DMS153 treated with DMSO at 0.1 percent for 48 hours (cell line): ENCODE measurements at regions not wholly inside any gene's neighbourhood (a gene's known extent, or its start where the extent isn't known, plus 50 kb on each side); places are given as distances from the start of the nearest gene placed in this dataset.
"Not testable (repeated sequence)": the region's sequence is repeated elsewhere in the genome, so short reads cannot be mapped to it uniquely, and the experiment has no call there.

Source experiments
- DNase-seq: peaks from one replicate; lab custom pipeline; 2025; ENCODE audit not compliant: unreplicated experiment; lab: John Stamatoyannopoulos, UW

DNA sequence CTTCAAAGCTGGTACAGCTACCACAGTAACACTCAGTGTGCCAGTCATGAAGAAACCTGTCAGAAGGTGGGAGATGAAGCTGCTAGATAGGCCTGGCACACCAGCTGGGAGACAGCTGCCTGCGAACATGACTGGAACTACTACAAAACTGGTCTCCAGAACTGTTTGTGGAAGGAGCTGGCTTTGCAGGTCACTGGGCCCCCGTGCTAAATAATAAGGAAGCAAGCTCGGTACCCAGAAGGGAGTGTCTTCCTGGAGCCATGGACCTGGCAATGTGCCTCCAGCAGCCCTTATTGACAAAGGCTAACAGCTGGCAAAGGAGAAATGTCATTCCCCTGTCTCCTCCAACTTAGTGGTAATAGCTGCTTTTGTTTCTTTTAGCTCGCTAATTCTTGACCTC is 1217.6 kb upstream of the LRRN3 start:
- DNase-seq: no peak

- peak; percentile 50 for DNase-seq
These were observed 1211.6 kb upstream of the LRRN3 start for GRCh38 chr7:109879287-109879828.

- DNase-seq: no peak
These were observed 1200.3 kb upstream of the LRRN3 start for GRCh38 chr7:109890622-109891021.

- no peak for DNase-seq
These were observed 1197.7 kb upstream of the LRRN3 start for GRCh38 chr7:109893231-109893630.

DNA sequence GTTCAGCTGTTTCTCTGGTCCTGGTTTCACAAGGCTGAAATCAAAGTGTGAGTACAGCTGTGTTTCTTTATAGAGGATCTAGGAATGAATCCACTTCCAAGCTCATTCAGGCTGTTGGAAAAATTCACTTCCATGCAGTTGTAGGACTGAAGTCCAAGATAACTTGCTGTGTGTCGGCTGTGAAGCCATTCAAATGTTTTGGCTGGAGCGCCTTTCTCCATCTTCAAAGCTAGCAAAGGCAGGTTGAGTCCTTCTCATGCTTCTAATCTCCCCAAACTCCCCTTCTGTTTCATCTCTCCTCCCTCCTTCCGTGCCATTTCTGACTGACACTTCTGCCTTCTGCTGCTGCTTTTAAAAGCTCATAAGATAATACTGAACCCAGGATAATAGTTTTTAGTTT is 1195.4 kb upstream of the LRRN3 start:
- DNase-seq: no peak

GRCh38 chr7:109901926-109902325 is 1189.0 kb upstream of the LRRN3 start:
- DNase-seq: no peak

DNA sequence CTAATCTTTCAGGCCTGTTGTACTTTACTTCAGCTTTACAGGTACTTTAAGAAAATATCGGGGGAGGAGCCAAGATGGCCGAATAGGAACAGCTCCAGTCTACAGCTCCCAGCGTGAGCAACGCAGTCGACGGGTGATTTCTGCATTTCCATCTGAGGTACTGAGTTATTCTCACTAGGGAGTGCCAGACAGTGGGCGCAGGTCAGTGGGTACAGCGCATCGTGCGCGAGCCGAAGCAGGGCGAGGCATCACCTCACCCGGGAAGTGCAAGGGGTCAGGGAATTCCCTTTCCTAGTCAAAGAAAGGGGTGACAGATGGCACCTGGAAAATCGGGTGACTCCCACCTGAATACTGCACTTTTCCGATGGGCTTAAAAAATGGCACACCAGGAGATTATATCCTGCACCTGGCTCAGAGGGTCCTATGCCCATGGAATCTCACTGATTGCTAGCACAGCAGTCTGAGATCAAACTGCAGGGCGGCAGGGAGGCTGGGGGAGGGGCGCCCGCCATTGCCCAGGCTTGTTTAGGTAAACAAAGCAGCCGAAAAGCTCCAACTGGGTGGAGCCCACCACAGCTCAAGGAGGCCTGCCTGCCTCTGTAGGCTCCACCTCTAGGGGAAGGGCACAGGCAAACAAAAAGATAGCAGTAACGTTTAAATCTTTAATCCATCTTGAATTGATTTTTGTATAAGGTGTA is 1185.4 kb upstream of the LRRN3 start:
- not testable (repeated sequence) for DNase-seq

- DNase-seq: no peak
These were observed 1175.3 kb upstream of the LRRN3 start for GRCh38 chr7:109915670-109916069.

DNA sequence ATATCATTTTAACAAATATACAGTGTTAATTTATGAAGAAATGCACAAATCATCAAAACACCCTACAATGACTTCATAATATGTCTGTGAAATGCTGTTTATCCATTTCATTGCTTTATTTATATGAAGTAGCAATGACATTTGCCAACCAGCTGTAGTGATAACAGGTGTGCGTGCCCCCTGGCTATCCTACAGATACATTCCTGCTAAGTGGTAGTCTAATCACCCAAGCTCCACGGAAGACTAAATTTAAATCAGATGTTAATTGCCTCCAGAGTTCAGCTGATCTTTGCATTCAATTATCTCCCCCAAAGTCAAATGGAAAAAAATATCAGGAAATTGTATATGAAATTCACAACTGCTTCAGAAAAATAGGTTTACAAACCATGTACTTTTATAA is 1164.2 kb upstream of the LRRN3 start:
- DNase-seq: no peak

- no peak for DNase-seq
These were observed 1160.9 kb upstream of the LRRN3 start for GRCh38 chr7:109930049-109930448.

DNA sequence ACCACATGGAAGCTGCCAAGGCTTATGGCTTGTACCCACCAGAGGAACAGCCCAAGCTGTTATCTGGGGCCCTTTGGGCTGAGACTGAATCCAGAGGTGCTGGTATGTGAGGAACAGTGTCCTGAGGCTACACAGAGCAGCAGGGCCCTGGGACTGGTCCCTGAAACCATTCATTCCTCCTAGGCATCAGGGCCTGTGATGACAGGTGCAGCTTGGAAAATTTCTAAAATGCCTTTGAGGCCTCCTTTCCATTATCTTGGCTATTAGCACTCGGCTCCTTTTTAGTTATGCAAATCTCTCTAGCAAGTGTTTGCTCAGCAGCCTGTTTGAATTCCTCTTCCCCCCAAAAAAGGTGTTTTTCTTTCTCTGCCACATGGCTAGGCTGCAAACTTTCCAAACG is 1151.7 kb upstream of the LRRN3 start:
- no peak for DNase-seq

- no peak for DNase-seq
These were observed 1145.0 kb upstream of the LRRN3 start for GRCh38 chr7:109945820-109946518.

DNA sequence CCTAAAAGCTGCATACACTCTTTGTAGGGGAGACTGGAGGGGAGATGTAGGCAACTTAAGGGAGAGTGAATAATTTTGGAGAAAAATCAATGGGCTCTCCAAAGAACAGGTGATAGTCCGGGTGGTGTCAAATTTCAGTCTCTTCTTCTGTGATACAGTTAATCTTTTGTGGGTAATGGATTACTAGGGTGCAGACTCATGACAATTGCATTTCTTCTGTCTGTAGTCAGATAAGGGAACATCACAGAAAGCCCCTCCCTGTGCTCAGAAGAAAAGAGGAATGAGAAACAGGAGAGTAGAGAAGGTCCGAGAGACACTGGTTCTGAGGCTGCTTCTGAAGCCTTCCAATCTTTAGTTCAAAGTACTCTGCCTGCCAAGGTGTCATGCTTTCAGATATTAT is 1140.7 kb upstream of the LRRN3 start:
- no peak for DNase-seq

DNA sequence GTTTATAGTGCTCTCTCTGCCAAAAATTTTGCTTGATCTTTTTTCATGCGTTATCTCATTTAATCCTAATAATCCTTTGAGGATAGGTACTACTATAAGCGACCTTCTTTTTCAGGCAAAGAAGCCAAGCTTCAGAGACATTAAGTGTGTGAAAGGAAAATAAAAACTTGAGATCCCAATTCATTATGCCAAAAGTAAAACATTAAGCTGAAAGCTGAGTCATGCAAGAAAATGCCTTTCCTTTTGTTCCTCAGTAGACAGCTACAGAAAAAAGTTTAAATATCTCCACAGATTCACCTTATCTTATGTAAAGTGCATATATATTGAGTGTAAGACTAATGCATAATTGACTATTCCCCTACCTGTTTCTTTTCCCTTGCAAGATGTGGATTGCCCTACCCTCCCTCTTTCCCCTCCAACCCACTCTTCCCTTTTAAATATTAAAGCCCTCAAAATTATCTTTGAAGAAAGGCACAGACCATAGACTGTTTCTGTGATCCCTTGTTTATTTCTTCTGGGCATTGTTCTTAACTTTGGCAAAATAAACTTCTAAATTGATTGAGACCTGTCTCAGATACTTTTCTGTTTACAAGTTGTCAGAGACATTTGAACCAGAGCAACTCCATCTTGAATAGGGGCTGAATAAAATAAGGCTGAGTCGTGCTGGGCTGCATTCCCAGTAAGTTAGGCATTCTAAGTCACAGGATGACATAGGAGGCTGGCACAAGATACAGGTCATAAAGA is 1139.9 kb upstream of the LRRN3 start:
- DNase-seq: no peak

- DNase-seq: no peak
These were observed 1139.4 kb upstream of the LRRN3 start for GRCh38 chr7:109951565-109951928.

GRCh38 chr7:109955986-109956385 is 1134.9 kb upstream of the LRRN3 start:
- DNase-seq: no peak

DNA sequence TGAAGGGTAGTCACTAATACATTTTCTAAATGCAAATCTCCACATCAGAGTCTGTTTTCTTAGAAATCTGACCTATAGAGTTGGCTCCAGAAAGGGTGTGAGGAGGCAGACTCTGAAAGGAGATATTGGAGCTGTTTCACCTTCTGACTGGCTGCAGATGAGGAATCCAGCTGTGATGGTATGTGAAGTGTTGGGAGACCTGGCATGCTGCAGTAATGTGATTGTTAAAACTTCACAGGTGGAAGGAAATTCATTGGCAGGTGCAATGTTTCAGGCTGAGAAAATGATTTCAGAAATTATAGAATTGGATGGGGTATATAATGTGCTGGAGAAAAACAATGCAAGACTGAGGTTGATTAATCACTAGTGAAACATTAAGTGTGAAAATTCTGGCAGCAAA is 1134.0 kb upstream of the LRRN3 start:
- no peak for DNase-seq

GRCh38 chr7:109963741-109964140 is 1127.2 kb upstream of the LRRN3 start:
- no peak for DNase-seq

DNA sequence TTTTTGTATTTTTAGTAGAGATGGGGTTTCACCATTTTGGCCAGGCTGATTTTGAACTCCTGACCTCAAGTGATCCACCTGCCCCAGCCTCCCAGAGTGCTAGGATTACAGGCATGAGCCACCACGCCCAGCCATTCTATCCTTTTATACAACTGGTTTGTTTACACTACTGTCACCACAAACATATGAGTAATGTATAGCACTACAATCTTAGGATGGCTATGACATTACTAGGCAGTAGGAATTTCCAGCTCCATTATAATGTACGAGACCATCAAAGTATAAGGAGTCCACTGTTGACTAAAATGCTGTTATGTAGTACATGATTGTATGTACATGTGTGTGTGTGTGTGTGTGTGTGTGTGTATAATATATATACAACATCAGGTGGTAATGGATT is 1126.1 kb upstream of the LRRN3 start:
- no peak for DNase-seq

DNA sequence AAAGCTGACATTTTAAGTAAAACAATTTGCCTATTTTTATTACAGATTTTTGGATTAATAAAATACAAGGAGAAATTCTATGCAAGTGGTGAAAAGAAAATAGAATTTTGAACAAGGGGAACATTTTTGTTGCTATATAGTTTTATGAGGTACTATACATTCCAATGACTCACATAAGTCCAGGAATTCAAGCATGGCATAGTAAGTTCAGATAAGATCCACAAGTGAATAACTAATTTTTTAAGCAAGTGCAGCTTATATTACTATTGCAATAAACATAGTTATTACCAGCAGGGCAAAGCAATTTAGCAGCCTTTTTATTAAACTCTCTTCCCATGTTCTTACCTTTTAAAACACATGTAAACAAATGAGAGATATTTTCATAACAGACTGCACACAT is 1123.5 kb upstream of the LRRN3 start:
- DNase-seq: no peak

GRCh38 chr7:109983618-109984017 is 1107.3 kb upstream of the LRRN3 start:
- DNase-seq: no peak

DNA sequence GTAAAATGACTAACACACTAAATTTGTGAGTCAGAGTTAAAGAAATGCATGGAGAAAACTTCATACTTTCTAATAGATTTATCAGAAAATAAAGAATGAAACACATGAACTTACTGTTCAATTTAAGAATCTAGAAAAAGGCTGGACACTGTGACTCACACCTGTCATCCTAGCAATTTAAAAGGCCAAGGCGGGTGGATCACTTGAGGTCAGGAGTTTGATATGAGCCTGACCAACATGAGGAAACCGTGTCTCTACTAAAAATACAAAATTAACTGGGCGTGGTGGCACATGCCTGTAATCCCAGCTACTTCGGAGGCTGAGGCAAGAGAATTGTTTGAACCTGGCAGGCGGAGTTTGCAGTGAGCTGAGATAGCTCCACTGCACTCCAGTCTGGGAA is 1106.2 kb upstream of the LRRN3 start:
- no peak for DNase-seq
